A549 (cell line): ENCODE measurements at regions not wholly inside any gene's neighbourhood (a gene's known extent, or its start where the extent isn't known, plus 50 kb on each side); places are given as distances from the start of the nearest gene placed in this dataset.

Experiments
- ATAC-seq, 2 experiments: fragments of 200-7000 bp in 1 of 2; fragments of >200 bp in 1 of 2; cut with Nextera tagmentation in 1 of 2; cut with Tn5 transposase in 1 of 2; 3 replicates each; pipeline versions ENCODE4 v1.8.0 to v1.9.1; 2018 to 2020; ENCODE audit warnings: mild to moderate bottlenecking in 1 of 2, moderate library complexity in 1 of 2
- CTCF ChIA-PET: fragments of 300-600 bp; sonication (Branson Sonifier 250); formaldehyde crosslinking; extraction: SDS; loops from one replicate; lab custom pipeline; 2021; ENCODE audit warnings: antibody characterized with exemption, inconsistent platforms; lab: Yijun Ruan, JAX
- POLR2A ChIA-PET: fragments of 350-600 bp; formaldehyde crosslinking; extraction: SDS; loops from one replicate; lab custom pipeline; 2021; ENCODE audit warnings: antibody characterized with exemption, inconsistent platforms; lab: Yijun Ruan, JAX
- DNase-seq, 2 experiments: peaks; one replicate each; pipeline versions ENCODE4 v3.0.0 to v3.0.0-alpha.2; 2011 to 2016; ENCODE audit warnings: low read depth in 1 of 2, low spot score in 1 of 2
- FAIRE-seq: peaks from 2 replicates; lab custom pipeline; 2011; peaks lifted over from hg19 to GRCh38; lab: Jason Lieb, UNC
- H3K27ac ChIP-seq, 2 experiments: fragments of >200 bp; sonication (Bioruptor Twin); formaldehyde crosslinking; 3 replicates each; pipeline ENCODE4 v1.5.1; 2016 to 2017
- H3K4me1 ChIP-seq: fragments of >200 bp; sonication (Bioruptor Twin); formaldehyde crosslinking; 3 replicates; pipeline ENCODE4 v1.6.1; 2016
- H3K4me2 ChIP-seq: fragments of >200 bp; sonication (Bioruptor Twin); formaldehyde crosslinking; 3 replicates; pipeline ENCODE4 v1.6.1; 2016
- H3K4me3 ChIP-seq: fragments of >200 bp; sonication (Bioruptor Twin); formaldehyde crosslinking; 3 replicates; pipeline ENCODE4 v1.5.1; 2016
- H3K9me3 ChIP-seq: fragments of >200 bp; sonication (Bioruptor Twin); formaldehyde crosslinking; 3 replicates; pipeline ENCODE4 v1.6.1; 2016
- ATOH8 ChIP-seq: fragments of 250-450 bp; sonication (Bioruptor Pico); IDR thresholded peaks from 2 replicates; pipeline ENCODE4 v1.5.0; 2020; ENCODE audit warnings: low read depth, mild to moderate bottlenecking, moderate library complexity
- BHLHE40 ChIP-seq: IDR thresholded peaks from 2 replicates; pipeline ENCODE4 v1.6.1; 2012; ENCODE audit warnings: low read depth, low read length, inconsistent platforms
- CBX2 ChIP-seq: fragments of 200-600 bp; sonication (generic); IDR thresholded peaks from 2 replicates; pipeline ENCODE4 v1.6.1; 2016; ENCODE audit warnings: low read depth, mild to moderate bottlenecking, borderline replicate concordance
- CBX8 ChIP-seq: fragments of 200-600 bp; sonication (generic); IDR thresholded peaks from 2 replicates; pipeline ENCODE4 v1.6.1; 2016
- ESRRA ChIP-seq: fragments of 150-350 bp; IDR thresholded peaks from 2 replicates; pipeline ENCODE4 v1.6.1; 2014; ENCODE audit warnings: mild to moderate bottlenecking, low read length, borderline replicate concordance
- FOSB ChIP-seq: fragments of 250-450 bp; sonication (Bioruptor Pico); IDR thresholded peaks from 2 replicates; pipeline ENCODE4 v1.5.0; 2020; ENCODE audit warnings: mild to moderate bottlenecking, moderate library complexity
- FOXS1 ChIP-seq: fragments of 250-450 bp; sonication (Bioruptor Pico); IDR thresholded peaks from 2 replicates; pipeline ENCODE4 v1.5.0; 2020; ENCODE audit warnings: mild to moderate bottlenecking, moderate library complexity
- HDAC2 ChIP-seq: fragments of 200-600 bp; sonication (generic); IDR thresholded peaks from 2 replicates; pipeline ENCODE4 v1.6.1; 2016
- HEYL ChIP-seq: fragments of 250-450 bp; sonication (Bioruptor Pico); IDR thresholded peaks from 2 replicates; pipeline ENCODE4 v1.8.0; 2021; ENCODE audit warnings: mild to moderate bottlenecking, moderate library complexity
- HMGXB4 ChIP-seq: fragments of 250-450 bp; sonication (Bioruptor Pico); IDR thresholded peaks from 2 replicates; pipeline ENCODE4 v1.5.0; 2021; ENCODE audit warnings: mild to moderate bottlenecking, moderate library complexity, borderline replicate concordance
- HOXB13 ChIP-seq: fragments of 250-450 bp; sonication (Bioruptor Pico); IDR thresholded peaks from 2 replicates; pipeline ENCODE4 v1.5.0; 2020; ENCODE audit warnings: low read depth, mild to moderate bottlenecking, moderate library complexity
- JUNB ChIP-seq: fragments of >200 bp; sonication (Bioruptor Twin); formaldehyde crosslinking; IDR thresholded peaks from 2 replicates; pipeline ENCODE4 v1.6.1; 2016
- KDM1A ChIP-seq: fragments of 200-600 bp; sonication (generic); IDR thresholded peaks from 2 replicates; pipeline ENCODE4 v1.6.1; 2016; ENCODE audit warnings: low read depth, mild to moderate bottlenecking
- MAFK ChIP-seq: fragments of 450-650 bp; IDR thresholded peaks from 2 replicates; pipeline ENCODE4 v1.6.1; 2014; ENCODE audit not compliant: partially characterized antibody
- MYC ChIP-seq: IDR thresholded peaks from 2 replicates; pipeline ENCODE4 v1.6.1; 2012; ENCODE audit warnings: mild to moderate bottlenecking, inconsistent platforms, low read length, improper control_type of control experiment, borderline replicate concordance
- RAD21 ChIP-seq, 2 experiments: fragments of >200 bp in 1 of 2; sonication (Bioruptor Twin) in 1 of 2; formaldehyde crosslinking in 1 of 2; IDR thresholded peaks in 1 of 2; conservative IDR thresholded peaks in 1 of 2; 2 replicates in 1 of 2; 3 replicates in 1 of 2; pipeline ENCODE4 v1.6.1; 2012 to 2018; ENCODE audit warnings: inconsistent platforms in 1 of 2
- RFX5 ChIP-seq: fragments of 450-650 bp; IDR thresholded peaks from 2 replicates; pipeline ENCODE4 v1.7.1; 2014; ENCODE audit warnings: antibody characterized with exemption, mild to moderate bottlenecking, moderate library complexity
- RNF2 ChIP-seq: fragments of 200-600 bp; sonication (generic); IDR thresholded peaks from 2 replicates; pipeline ENCODE4 v1.6.1; 2016; ENCODE audit warnings: low read depth, mild to moderate bottlenecking, antibody characterized with exemption, moderate library complexity, borderline replicate concordance
- SREBF2 ChIP-seq: fragments of 450-650 bp; IDR thresholded peaks from 2 replicates; pipeline ENCODE4 v1.6.1; 2014; ENCODE audit warnings: mild to moderate bottlenecking, moderate library complexity
- TP53 ChIP-seq: fragments of 250-450 bp; sonication (Bioruptor Pico); IDR thresholded peaks from 2 replicates; pipeline ENCODE4 v1.5.0; 2021; ENCODE audit warnings: mild to moderate bottlenecking, moderate library complexity
- WGBS: methylation state at CpG from one replicate; pipeline ENCODE4 v1.1.6; 2017; ENCODE audit errors: missing lambda C conversion rate; 5-methylcytosine and 5-hydroxymethylcytosine counted together
- TF ChIP-seq, protein P1 (sequence below): fragments of 450-650 bp; IDR thresholded peaks from 2 replicates; pipeline ENCODE4 v1.6.1; 2014; ENCODE audit warnings: antibody characterized with exemption
- TF ChIP-seq, protein P2 (sequence below): fragments of 200-600 bp; sonication (generic); IDR thresholded peaks from 2 replicates; pipeline ENCODE4 v1.6.1; 2016; ENCODE audit warnings: antibody characterized with exemption, mild to moderate bottlenecking, moderate library complexity

GRCh38 chr3:145429546-145429945, 731.4 kb downstream of the PLOD2 start:
- WGBS, result 19% methylated on average over 2 of the region's 2 CpGs
- FAIRE-seq (no peak), ATAC-seq (no peak), DNase-seq (no peak)
- no peak overlapping the region for H3K4me3 ChIP-seq
- ChIA-PET CTCF (no interaction called here), POLR2A (no interaction called here)
- H3K4me1 ChIP-seq, result no peaks in the 10 kb centered on the region
- no peaks in the 10 kb centered on the region for H3K9me3 ChIP-seq
- no peak overlapping the region for H3K4me2 ChIP-seq
- no peak overlapping the region for H3K27ac ChIP-seq
- TF ChIP-seq HDAC2 (no peak), KDM1A (no peak), CBX2 (no peak), FOSB (no peak), MAFK (no peak), HMGXB4 (CRISPR knock-in tag) (no peak), RFX5 (no peak), HEYL (CRISPR knock-in tag) (no peak), BHLHE40 (no peak), FOXS1 (CRISPR knock-in tag) (no peak), RNF2 (no peak), SREBF2 (no peak), MYC (no peak), ESRRA (no peak), RAD21 (conservative IDR thresholded peaks at IDR 0.05 in 1 of 2, IDR thresholded peaks at IDR 0.05 in 1 of 2) (no peak)
- TF ChIP-seq, protein P1, sequence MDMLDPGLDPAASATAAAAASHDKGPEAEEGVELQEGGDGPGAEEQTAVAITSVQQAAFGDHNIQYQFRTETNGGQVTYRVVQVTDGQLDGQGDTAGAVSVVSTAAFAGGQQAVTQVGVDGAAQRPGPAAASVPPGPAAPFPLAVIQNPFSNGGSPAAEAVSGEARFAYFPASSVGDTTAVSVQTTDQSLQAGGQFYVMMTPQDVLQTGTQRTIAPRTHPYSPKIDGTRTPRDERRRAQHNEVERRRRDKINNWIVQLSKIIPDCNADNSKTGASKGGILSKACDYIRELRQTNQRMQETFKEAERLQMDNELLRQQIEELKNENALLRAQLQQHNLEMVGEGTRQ, result no peak
- TF ChIP-seq, protein P2, sequence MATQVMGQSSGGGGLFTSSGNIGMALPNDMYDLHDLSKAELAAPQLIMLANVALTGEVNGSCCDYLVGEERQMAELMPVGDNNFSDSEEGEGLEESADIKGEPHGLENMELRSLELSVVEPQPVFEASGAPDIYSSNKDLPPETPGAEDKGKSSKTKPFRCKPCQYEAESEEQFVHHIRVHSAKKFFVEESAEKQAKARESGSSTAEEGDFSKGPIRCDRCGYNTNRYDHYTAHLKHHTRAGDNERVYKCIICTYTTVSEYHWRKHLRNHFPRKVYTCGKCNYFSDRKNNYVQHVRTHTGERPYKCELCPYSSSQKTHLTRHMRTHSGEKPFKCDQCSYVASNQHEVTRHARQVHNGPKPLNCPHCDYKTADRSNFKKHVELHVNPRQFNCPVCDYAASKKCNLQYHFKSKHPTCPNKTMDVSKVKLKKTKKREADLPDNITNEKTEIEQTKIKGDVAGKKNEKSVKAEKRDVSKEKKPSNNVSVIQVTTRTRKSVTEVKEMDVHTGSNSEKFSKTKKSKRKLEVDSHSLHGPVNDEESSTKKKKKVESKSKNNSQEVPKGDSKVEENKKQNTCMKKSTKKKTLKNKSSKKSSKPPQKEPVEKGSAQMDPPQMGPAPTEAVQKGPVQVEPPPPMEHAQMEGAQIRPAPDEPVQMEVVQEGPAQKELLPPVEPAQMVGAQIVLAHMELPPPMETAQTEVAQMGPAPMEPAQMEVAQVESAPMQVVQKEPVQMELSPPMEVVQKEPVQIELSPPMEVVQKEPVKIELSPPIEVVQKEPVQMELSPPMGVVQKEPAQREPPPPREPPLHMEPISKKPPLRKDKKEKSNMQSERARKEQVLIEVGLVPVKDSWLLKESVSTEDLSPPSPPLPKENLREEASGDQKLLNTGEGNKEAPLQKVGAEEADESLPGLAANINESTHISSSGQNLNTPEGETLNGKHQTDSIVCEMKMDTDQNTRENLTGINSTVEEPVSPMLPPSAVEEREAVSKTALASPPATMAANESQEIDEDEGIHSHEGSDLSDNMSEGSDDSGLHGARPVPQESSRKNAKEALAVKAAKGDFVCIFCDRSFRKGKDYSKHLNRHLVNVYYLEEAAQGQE, result no peak

GRCh38 chr3:145448436-145448835, 712.5 kb downstream of the PLOD2 start:
- Histone ChIP-seq H3K4me1 (no peaks in the 10 kb centered on the region), H3K27ac (no peak overlapping the region), H3K4me3 (no peak overlapping the region), H3K9me3 (no peaks in the 10 kb centered on the region), H3K4me2 (no peak overlapping the region)
- DNase-seq (no peak), ATAC-seq (no peak), FAIRE-seq (no peak)
- 30% methylated on average over 3 of the region's 3 CpGs for WGBS
- ChIA-PET POLR2A (no interaction called here), CTCF (no interaction called here)
- TF ChIP-seq JUNB (no peak), TP53 (CRISPR knock-in tag) (no peak), CBX8 (no peak), HOXB13 (no peak), RAD21 (conservative IDR thresholded peaks at IDR 0.05 in 1 of 2, IDR thresholded peaks at IDR 0.05 in 1 of 2) (no peak), ATOH8 (no peak)
- TF ChIP-seq, protein P1, result no peak
